ENCODE measurements at regions not wholly inside any gene's neighbourhood (a gene's known extent, or its start where the extent isn't known, plus 50 kb on each side); places are given as distances from the start of the nearest gene placed in this dataset.

DNA sequence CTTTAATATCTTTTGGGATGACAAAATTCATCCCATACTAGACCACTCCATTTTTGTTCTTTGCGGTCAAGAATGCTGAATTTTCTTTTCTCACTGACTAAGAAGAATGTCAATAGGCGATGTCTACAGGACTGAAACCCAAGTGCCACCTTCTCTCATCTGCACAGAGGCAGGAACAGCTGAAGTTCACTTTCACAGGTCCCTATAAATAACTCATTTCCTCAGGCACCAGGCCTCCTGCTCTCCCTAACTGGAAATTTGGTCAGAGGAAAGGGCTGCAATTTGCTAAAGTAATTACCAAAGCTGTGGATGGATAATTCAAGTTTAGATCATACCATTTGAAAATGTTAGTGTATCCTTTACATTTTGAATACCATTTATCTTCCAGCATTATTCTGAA is 142.9 kb downstream of the DIRAS2 start:
- Histone ChIP-seq H3K4me2 (ENCODE audit: low read length) (no peak overlapping the region), H3K4me3 (ENCODE audit: low read depth, low read length) (no peak overlapping the region), H2BK12ac (ENCODE audit: low read length) (no peak overlapping the region), H4K91ac (ENCODE audit: low read depth, low read length) (no peak overlapping the region), H4K8ac (ENCODE audit: low read depth, low read length) (no peak overlapping the region), H2AK5ac (ENCODE audit: low read length) (no peak overlapping the region), H3K18ac (ENCODE audit: low read length) (no peak overlapping the region), H3K79me1 (ENCODE audit: low read length) (peaks cover 5% of the 10 kb centered on the region), H3K14ac (ENCODE audit: low read length) (no peak overlapping the region), H3K36me3 (ENCODE audit: control insufficient read depth in 1 of 2, insufficient read depth in 2 of 2, low read length in 2 of 2) (no peaks in the 10 kb centered on the region), H3K27me3 (ENCODE audit: insufficient read depth, low read length) (no peaks in the 10 kb centered on the region), H3K79me2 (ENCODE audit: control insufficient read depth, insufficient read depth, low read length, poor library complexity) (no peaks in the 10 kb centered on the region), H3K23ac (ENCODE audit: low read length) (no peak overlapping the region), H2BK120ac (ENCODE audit: insufficient read depth, low read length, poor library complexity) (no peak overlapping the region), H2AFZ (ENCODE audit: insufficient read depth, low read length, poor library complexity) (no peak overlapping the region), H3K9me3 (ENCODE audit: insufficient read depth, low read depth, low read length) (no peaks in the 10 kb centered on the region), H3K9ac (ENCODE audit: low read length) (no peak overlapping the region), H3K4ac (ENCODE audit: low read depth, low read length) (no peak overlapping the region), H3K27ac (ENCODE audit: low read depth, low read length) (no peak overlapping the region), H4K12ac (ENCODE audit: low read depth, low read length) (no peak overlapping the region), H3K4me1 (ENCODE audit: control insufficient read depth in 1 of 2, insufficient read depth in 2 of 2, low read length in 2 of 2) (peaks cover 3 to 4% of the 10 kb centered on the region in 2 experiments), H2BK5ac (ENCODE audit: low read depth, low read length, poor library complexity) (no peak overlapping the region)
- WGBS (ENCODE audit: extremely low coverage, insufficient coverage, insufficient read length) = no CpG with 5 or more reads among the region's 2 CpGs
- DNase-seq = no peak

DNA sequence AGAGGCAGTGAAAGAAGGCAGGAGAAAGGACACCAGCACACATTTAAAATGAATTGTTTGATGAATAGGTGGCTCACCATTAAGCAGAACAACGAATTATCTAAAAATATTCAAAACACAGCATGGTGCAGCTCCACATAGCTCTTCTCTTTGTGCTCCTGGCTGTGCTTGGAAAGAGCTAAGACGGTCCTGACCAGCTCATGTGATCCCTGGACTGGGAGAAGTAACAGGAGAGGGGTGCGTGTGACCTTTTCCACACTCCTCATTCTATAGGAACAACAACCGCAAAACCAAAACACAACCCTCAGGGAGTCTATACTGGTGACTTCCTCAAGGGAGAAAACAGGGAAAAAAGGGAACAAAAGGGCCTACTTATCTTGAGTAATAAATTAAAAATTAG is 140.5 kb downstream of the DIRAS2 start:
- WGBS (ENCODE audit: extremely low coverage, insufficient coverage, insufficient read length) = no CpG with 5 or more reads among the region's 4 CpGs
- no peak overlapping the region for H4K8ac ChIP-seq (ENCODE audit: low read depth, low read length)
- no peak overlapping the region for H3K14ac ChIP-seq (ENCODE audit: low read length)
- no peak overlapping the region for H3K4ac ChIP-seq (ENCODE audit: low read depth, low read length)
- no peaks in the 10 kb centered on the region for H3K27me3 ChIP-seq (ENCODE audit: insufficient read depth, low read length)
- H2BK12ac ChIP-seq (ENCODE audit: low read length) = no peak overlapping the region
- H3K4me2 ChIP-seq (ENCODE audit: low read length) = no peak overlapping the region
- H4K12ac ChIP-seq (ENCODE audit: low read depth, low read length) = no peak overlapping the region
- H3K27ac ChIP-seq (ENCODE audit: low read depth, low read length) = no peak overlapping the region
- no peak overlapping the region for H2AK5ac ChIP-seq (ENCODE audit: low read length)
- no peak overlapping the region for H4K91ac ChIP-seq (ENCODE audit: low read depth, low read length)
- H2BK5ac ChIP-seq (ENCODE audit: low read depth, low read length, poor library complexity) = no peak overlapping the region
- peaks cover 8% of the 10 kb centered on the region for H3K79me1 ChIP-seq (ENCODE audit: low read length)
- no peak overlapping the region for H3K4me3 ChIP-seq (ENCODE audit: low read depth, low read length)
- H3K79me2 ChIP-seq (ENCODE audit: control insufficient read depth, insufficient read depth, low read length, poor library complexity) = no peaks in the 10 kb centered on the region
- DNase-seq = no peak
- no peak overlapping the region for H2AFZ ChIP-seq (ENCODE audit: insufficient read depth, low read length, poor library complexity)
- no peak overlapping the region for H3K9ac ChIP-seq (ENCODE audit: low read length)
- no peak overlapping the region for H3K18ac ChIP-seq (ENCODE audit: low read length)
- H3K4me1 ChIP-seq (ENCODE audit: control insufficient read depth in 1 of 2, insufficient read depth in 2 of 2, low read length in 2 of 2) = peaks cover 4 to 10% of the 10 kb centered on the region in 2 experiments
- no peak overlapping the region for H2BK120ac ChIP-seq (ENCODE audit: insufficient read depth, low read length, poor library complexity)
- no peaks in the 10 kb centered on the region for H3K36me3 ChIP-seq (ENCODE audit: control insufficient read depth in 1 of 2, insufficient read depth in 2 of 2, low read length in 2 of 2)
- H3K9me3 ChIP-seq (ENCODE audit: insufficient read depth, low read depth, low read length) = no peaks in the 10 kb centered on the region
- no peak overlapping the region for H3K23ac ChIP-seq (ENCODE audit: low read length)

DNA sequence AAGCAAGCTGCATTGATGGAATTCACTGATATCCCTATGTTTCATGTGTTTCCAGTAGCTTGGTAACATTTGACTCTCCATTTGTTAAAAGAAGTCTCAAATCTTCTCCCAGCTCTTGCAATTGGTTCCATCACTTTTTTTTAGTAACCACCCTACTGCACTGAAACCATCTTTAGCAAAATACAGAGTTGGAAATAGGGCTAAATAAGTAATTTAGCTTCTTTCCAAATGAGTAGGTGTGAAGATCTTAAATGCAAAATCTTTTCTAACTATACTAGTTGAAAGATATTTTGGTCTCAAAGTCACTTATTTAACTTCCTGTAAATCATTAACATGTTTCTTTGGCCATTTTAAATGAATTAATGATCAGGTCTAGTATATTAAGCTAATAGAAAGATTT is 138.1 kb downstream of the DIRAS2 start:
- H4K91ac ChIP-seq (ENCODE audit: low read depth, low read length) = no peak overlapping the region
- DNase-seq = peak in 1 of 2 donors; percentile 19
- H3K36me3 ChIP-seq (ENCODE audit: control insufficient read depth in 1 of 2, insufficient read depth in 2 of 2, low read length in 2 of 2) = no peaks in the 10 kb centered on the region
- no peak overlapping the region for H3K4me2 ChIP-seq (ENCODE audit: low read length)
- H3K4me3 ChIP-seq (ENCODE audit: low read depth, low read length) = no peak overlapping the region
- H3K79me1 ChIP-seq (ENCODE audit: low read length) = peaks cover 8% of the 10 kb centered on the region
- H4K12ac ChIP-seq (ENCODE audit: low read depth, low read length) = no peak overlapping the region
- H3K79me2 ChIP-seq (ENCODE audit: control insufficient read depth, insufficient read depth, low read length, poor library complexity) = no peaks in the 10 kb centered on the region
- H3K4me1 ChIP-seq (ENCODE audit: control insufficient read depth in 1 of 2, insufficient read depth in 2 of 2, low read length in 2 of 2) = peaks cover 4 to 10% of the 10 kb centered on the region in 2 experiments
- no peak overlapping the region for H3K23ac ChIP-seq (ENCODE audit: low read length)
- H3K14ac ChIP-seq (ENCODE audit: low read length) = no peak overlapping the region
- no peaks in the 10 kb centered on the region for H3K9me3 ChIP-seq (ENCODE audit: insufficient read depth, low read depth, low read length)
- no peak overlapping the region for H2BK120ac ChIP-seq (ENCODE audit: insufficient read depth, low read length, poor library complexity)
- H2AK5ac ChIP-seq (ENCODE audit: low read length) = no peak overlapping the region
- H2AFZ ChIP-seq (ENCODE audit: insufficient read depth, low read length, poor library complexity) = no peak overlapping the region
- no peak overlapping the region for H3K4ac ChIP-seq (ENCODE audit: low read depth, low read length)
- no peak overlapping the region for H3K18ac ChIP-seq (ENCODE audit: low read length)
- H4K8ac ChIP-seq (ENCODE audit: low read depth, low read length) = no peak overlapping the region
- H3K27me3 ChIP-seq (ENCODE audit: insufficient read depth, low read length) = no peaks in the 10 kb centered on the region
- no peak overlapping the region for H2BK12ac ChIP-seq (ENCODE audit: low read length)
- no peak overlapping the region for H2BK5ac ChIP-seq (ENCODE audit: low read depth, low read length, poor library complexity)
- no peak overlapping the region for H3K27ac ChIP-seq (ENCODE audit: low read depth, low read length)
- no peak overlapping the region for H3K9ac ChIP-seq (ENCODE audit: low read length)

- Histone ChIP-seq H3K79me1 (ENCODE audit: low read length) (peaks cover 8% of the 10 kb centered on the region), H3K79me2 (ENCODE audit: control insufficient read depth, insufficient read depth, low read length, poor library complexity) (no peaks in the 10 kb centered on the region), H3K4me1 (ENCODE audit: control insufficient read depth in 1 of 2, insufficient read depth in 2 of 2, low read length in 2 of 2) (peaks cover 4 to 10% of the 10 kb centered on the region in 2 experiments), H2AK5ac (ENCODE audit: low read length) (no peak overlapping the region), H3K27me3 (ENCODE audit: insufficient read depth, low read length) (no peaks in the 10 kb centered on the region), H4K91ac (ENCODE audit: low read depth, low read length) (no peak overlapping the region), H2BK12ac (ENCODE audit: low read length) (no peak overlapping the region), H4K8ac (ENCODE audit: low read depth, low read length) (no peak overlapping the region), H3K36me3 (ENCODE audit: control insufficient read depth in 1 of 2, insufficient read depth in 2 of 2, low read length in 2 of 2) (no peaks in the 10 kb centered on the region), H3K4ac (ENCODE audit: low read depth, low read length) (no peak overlapping the region), H3K4me3 (ENCODE audit: low read depth, low read length) (no peak overlapping the region), H3K23ac (ENCODE audit: low read length) (no peak overlapping the region), H2AFZ (ENCODE audit: insufficient read depth, low read length, poor library complexity) (no peak overlapping the region), H3K4me2 (ENCODE audit: low read length) (no peak overlapping the region), H3K27ac (ENCODE audit: low read depth, low read length) (no peak overlapping the region), H3K9ac (ENCODE audit: low read length) (no peak overlapping the region), H3K9me3 (ENCODE audit: insufficient read depth, low read depth, low read length) (no peaks in the 10 kb centered on the region), H3K18ac (ENCODE audit: low read length) (no peak overlapping the region), H3K14ac (ENCODE audit: low read length) (no peak overlapping the region), H4K12ac (ENCODE audit: low read depth, low read length) (no peak overlapping the region), H2BK120ac (ENCODE audit: insufficient read depth, low read length, poor library complexity) (no peak overlapping the region), H2BK5ac (ENCODE audit: low read depth, low read length, poor library complexity) (no peak overlapping the region)
- DNase-seq = no peak
- no CpG with 5 or more reads among the region's 1 CpG for WGBS (ENCODE audit: extremely low coverage, insufficient coverage, insufficient read length)
Observed at GRCh38 chr9:90505695-90506094, 136.9 kb downstream of the DIRAS2 start.
